Stimulated activated CD8-positive, alpha-beta memory T cell treated with anti-CD3 and anti-CD28 coated beads, Interleukin-4, amount 100 ng/mL, for 48 hours (primary cell): ENCODE measurements at regions not wholly inside any gene's neighbourhood (a gene's known extent, or its start where the extent isn't known, plus 50 kb on each side); places are given as distances from the start of the nearest gene placed in this dataset.
"Not testable (repeated sequence)": the region's sequence is repeated elsewhere in the genome, so short reads cannot be mapped to it uniquely, and the experiment has no call there.

Experiments
- DNase-seq: peaks from one replicate; pipeline ENCODE4 v3.0.0-alpha.2; 2020

DNA sequence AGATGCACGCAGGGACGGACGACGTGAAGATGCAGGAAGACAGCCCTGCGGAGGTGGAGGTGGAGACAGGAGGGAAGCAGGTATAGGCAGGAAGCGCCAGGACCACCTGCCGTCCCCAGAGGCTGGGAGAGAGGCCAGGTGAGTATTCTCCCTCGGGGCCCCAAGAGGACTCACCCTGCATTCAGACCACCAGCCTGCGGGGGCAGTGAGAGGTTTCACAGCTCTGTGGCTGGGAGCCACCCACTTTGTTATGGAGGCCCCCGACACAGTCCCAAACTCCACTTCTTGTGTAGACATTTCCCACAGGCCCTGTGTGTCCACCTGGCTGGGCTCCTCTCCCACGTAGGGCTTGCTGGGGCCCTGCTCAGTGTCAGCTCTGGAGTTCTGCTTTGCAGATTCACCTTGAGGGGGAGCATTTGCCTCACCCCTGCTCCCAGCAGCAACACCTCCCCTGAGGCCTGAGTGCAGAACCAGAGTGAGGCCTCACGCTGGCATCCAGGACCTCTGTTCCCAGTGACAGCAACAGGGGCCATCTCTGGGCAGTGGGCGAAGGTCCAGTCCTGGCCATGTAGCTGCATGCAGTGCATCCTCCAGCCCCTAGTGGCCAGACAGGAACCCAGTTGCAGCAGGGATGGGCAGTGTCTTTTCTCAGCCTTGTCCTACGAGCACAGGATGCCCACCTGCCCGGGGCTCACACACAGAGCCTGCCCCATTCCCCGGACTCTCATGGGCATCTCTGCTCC is 119.4 kb upstream of the IQSEC1 start:
- no peak for DNase-seq

DNA sequence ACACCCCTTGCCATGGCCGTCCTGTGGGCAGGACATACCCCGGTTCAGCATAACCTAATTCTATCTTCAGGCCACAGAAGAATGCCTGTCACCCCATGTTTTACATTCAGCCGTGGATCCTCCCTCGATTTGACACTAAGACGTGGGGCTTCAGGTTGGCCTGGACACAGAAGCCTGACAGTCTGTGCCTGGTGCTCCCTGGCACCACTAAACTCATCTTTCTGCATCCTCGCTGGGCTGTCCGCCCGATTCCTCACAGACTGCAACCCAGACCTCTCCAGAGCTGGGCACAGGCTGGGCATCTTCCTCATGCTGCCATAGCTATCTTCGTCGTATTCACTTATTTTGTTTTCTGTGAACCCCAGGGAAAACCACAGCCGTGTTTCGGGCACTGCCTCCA is 117.8 kb upstream of the IQSEC1 start:
- DNase-seq: no peak

GRCh38 chr3:13190378-13190765 is 117.1 kb upstream of the IQSEC1 start:
- DNase-seq: no peak

- DNase-seq: no peak
Measured at GRCh38 chr3:13189639-13190377, 116.6 kb upstream of the IQSEC1 start.

GRCh38 chr3:13188975-13189374 is 115.7 kb upstream of the IQSEC1 start:
- DNase-seq: no peak

GRCh38 chr3:13188181-13188779 is 115.1 kb upstream of the IQSEC1 start:
- no peak for DNase-seq

DNA sequence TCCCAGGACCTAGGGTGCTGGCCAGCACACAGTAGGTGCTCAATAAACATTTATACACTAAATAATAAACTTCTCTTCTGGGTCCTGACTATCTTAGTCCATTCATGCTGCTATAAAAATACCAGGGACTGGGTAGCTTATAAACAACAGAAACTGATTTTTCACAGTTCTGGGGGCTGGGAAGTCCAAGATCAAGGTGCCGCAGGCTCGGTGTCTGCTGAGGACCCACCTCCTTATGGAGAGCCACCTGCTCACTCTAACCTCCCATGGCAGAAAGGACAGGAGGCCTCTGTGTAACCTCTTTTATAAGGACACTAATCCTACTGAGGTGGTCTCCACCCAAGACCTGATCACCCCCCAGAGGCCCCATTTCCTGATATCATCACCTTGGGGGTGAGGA is 114.4 kb upstream of the IQSEC1 start:
- DNase-seq: no peak

DNA sequence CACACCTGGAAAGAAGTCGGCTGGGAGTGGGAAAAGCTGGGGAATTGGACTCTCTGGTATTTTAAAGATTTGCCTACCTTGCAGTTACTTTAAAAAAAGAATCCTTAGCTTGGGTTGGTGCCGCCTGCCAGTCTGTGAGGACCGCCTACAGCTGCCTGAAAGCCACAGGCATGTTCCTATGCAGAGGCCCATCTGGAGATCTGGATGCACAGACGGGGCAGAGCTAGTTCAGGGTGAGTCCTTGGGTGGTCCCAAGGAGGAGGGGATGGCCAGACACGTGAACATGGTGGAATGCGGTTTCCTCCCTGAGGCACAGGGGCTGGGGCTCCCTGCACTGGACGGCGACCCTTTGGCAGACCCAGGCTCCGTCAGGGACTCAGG is 113.2 kb upstream of the IQSEC1 start:
- no peak for DNase-seq

DNA sequence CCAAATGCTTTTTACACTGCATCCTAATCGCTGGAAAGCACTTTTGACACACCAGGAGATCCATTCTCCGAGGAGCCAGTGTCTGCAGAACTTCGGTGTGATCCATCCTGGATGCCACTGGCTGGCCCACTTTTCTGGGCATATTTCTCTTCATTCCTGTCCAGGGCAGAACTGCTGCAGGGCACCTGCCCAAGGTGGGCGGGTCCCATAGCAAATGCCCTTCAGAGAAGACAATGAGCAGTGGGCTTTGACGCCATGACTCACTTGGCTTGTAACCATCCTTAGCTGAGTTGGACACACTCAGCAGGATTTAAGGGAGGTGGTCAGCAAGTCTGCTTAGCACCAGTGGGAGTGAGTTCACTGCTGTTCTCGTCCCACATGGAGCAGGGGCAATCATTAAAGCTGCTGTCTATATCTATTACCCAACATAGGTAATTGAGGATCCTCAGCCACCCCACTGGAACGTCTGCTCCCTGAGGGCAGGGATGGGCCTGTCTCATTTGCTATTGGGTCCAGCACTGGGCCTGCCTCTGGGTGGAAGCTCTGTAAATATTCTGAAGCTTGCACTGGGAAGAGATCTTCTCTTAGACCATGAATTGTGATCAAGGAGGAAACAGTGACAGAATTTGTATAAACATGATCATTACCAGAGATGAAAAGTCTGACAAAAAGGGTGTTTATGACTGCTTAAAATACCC is 112.7 kb upstream of the IQSEC1 start:
- no peak for DNase-seq

DNA sequence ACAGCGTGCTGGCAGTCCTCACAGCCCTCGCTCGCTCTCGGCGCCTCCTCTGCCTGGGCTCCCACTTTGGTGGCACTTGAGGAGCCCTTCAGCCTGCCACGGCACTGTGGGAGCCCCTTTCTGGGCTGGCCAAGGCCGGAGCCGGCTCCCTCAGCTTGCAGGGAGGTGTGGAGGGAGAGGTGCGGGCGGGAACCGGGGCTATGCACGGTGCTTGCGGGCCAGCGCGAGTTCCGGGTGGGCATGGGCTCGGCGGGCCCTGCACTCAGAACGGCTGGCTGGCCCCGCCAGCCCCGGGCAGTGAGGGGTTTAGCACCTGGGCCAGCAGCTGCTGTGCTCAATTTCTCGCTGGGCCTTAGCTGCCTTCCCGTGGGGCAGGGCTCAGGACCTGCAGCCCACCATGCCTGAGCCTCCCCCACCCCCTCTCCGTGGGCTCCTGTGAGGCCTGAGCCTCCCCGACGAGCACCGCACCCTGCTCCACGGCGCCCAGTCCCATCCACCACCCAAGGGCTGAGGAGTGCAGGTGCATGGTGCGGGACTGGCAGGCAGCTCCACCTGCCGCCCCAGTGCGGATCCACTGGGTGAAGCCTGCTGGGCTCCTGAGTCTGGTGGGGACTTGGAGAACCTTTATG is 106.5 kb upstream of the IQSEC1 start:
- not testable (repeated sequence) for DNase-seq

DNA sequence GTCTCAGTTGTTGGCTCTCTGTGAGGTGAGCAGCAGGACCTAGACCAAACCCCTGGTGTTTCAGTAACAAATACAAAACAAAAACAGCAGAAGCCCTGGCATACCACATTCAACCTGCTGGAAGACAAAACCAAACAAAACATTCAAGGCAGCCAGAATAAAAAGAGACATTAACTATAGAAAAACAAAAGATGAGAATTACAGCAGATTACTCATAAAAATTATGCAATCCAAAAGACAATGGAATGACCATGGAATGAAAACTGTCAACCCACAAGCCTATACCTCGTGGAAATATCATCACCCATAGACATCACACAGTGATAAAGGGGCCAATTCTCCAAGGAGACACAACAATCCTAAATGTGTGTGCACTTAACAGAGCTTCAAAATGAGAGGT is 106.0 kb upstream of the IQSEC1 start:
- DNase-seq: no peak

DNA sequence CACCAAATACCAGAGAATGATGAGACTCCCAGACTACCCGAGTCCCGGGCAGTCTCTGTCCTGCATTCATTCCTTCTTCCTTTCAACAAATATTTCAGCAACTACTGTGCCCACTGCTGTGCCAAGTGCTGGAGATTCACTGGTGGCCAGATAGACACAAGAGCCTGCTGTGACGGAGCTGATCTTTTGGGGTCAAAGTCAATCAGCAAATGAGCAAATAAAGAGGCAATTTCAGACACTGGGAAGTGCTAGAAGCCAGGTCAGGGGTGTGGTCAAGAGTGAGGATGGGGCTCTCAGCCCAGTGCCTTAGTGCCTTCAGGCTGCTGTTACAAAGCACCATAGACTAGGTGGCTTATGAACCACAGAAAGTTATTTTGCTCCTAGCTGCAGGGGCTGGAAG is 104.9 kb upstream of the IQSEC1 start:
- DNase-seq: no peak

- DNase-seq: no peak
Measured at GRCh38 chr3:13177641-13178040, 104.4 kb upstream of the IQSEC1 start.

DNA sequence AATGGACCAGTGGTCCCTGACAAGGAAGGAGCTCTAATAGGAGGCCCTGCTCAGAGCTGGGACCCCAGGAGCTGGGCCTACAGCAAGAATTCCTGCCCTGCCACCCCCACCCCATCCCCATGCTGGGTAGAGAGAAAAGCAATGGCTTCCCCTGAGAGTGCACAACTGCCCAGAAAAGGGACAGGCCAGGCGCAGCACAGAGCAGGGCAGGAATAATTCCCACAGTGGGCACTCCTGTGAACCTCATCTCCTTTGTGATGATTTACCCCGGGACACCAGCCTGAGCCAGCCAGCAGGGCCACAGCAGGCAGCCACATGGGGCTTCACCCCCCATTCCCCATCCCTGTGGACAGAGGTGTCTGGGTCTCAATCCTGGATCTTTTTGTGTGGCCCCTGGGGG is 104.0 kb upstream of the IQSEC1 start:
- DNase-seq: no peak

DNA sequence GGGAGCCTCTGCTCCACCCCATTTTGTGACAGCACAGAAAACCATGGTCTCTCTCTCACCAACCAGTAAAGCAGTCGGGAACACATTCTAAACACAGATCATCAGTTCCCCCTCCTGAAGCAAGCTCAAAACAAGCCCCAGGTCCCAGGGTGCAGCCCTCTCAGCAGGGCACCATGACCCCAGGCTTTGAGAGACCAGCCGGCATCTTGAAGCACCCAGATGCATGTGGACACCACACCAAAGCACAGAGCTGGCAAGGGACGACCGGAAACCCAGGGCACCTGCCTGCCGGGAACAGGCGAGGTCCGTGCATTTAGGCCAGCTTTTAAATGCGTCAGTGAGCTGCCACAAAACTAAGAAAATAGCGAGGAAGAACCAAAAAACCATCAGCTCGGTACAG is 103.2 kb upstream of the IQSEC1 start:
- no peak for DNase-seq

GRCh38 chr3:13174803-13175135 is 101.5 kb upstream of the IQSEC1 start:
- no peak for DNase-seq

DNA sequence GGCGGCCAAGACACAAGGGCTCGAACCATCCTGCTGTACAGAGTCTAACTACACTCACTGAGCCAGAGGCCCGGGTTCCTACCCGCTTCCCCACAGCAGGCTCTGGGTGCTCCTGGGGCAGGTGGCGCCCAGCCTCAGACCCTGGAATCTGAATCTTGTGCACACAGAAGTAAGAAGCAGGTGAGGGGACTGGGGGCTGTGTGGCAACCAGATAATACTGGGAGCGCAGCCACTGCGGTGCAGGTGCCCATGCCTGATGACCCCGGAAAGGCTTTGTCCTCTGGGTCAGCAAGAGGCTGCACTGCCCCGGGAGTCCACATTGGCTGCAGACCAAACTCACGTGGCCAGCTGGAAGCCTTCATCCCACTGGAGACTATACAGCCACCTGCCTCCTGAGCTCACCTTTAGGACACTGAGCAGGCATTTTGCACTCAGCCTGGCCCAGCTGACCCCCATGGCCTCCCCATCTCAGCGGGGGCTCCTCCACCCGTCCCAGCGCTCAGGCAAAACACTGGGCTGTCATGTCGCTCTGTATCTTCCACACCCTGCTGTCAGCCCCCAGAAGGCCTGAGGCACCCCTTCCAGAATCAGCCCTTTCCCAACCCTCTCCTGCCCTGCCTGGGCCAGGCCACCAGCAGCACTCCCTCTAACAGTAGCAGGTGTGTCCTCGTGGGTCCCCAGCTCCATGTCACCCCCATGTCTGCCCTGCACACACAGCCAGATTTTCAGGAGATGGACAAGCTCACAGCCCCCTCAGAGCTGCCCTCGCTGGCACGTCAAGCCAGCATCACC is 101.0 kb upstream of the IQSEC1 start:
- DNase-seq: no peak

DNA sequence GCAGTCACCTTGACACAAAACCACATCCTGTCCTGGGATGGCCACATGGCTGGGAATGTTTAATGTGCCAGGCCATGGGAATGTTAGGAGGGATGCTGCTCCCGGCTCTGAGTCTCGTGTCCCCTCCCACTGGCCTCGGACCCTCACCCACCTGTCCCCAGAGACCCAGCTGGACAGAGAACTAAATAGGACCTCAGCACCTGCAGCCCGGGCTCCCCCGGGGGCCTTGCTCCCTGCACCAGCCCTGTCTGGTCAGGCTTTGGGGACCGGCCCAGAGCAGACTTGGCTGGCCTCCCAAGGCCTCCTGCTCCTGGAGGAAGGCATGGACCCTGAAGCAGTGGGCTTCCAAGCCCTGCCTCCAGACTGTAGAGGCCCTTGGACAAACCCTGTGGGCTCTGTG is 100.0 kb upstream of the IQSEC1 start:
- no peak for DNase-seq

DNA sequence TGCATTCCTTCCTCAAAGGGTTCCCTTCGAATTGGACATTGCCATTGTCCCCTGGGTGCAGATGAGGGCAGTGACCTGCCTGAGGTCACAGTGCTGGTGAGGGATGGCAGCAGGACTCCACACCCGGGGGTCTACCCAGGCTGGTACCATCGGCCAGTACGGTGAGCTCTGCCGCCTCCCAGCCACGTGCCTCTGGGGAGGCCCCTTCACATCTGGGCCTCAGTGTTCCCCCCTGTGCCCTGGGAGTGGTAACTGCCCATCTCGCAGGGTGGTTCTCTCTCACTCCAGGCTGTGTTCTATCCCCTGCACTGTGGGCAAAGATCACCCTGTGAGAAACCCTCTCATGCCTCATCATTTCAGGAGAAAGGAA is 99.4 kb upstream of the IQSEC1 start:
- DNase-seq: no peak

DNA sequence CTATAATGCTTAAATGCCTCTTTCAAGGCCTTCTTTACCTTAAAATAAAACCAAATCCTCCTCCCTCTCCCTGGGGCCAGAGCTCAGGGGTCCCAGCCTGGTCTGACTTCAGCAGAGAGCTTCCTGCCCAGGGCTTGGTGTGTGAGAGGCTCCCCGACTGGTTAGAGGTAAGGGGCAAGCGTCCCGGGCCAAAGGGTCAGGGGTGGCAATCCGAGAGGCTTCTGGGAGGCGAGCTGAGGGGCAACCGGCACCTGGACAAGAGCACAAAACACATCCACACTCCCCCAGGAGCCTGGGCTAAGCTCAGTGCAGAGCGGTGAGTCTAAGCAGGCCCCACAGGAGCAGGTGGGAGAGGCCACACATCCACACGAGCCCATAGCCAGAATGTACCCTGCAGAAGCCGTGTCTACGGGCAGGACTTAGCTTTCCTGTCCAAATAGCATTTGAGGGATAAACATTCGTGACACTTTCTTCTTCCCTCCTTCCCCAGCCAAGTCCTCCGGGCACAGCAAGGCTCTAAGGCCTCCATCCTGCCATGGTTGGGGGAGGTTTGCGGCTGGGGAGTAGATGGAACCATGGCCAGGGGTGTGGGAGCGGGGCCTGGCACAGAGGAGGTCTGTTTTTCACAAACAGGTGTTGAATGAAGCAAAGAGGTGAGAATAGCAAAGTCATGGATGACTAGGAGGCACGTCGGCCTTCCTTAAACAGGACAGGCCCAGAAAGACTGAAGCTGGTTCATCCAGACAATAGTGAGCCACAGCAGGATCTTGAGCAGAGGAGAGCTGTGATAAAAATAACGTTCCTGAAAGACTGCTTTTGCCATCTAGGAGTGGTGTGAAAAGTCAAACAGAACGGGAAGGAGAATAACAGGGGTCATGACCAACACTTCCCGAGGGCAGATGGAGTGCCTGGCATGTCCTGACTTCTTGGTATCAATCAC is 98.7 kb upstream of the IQSEC1 start:
- DNase-seq: no peak

DNA sequence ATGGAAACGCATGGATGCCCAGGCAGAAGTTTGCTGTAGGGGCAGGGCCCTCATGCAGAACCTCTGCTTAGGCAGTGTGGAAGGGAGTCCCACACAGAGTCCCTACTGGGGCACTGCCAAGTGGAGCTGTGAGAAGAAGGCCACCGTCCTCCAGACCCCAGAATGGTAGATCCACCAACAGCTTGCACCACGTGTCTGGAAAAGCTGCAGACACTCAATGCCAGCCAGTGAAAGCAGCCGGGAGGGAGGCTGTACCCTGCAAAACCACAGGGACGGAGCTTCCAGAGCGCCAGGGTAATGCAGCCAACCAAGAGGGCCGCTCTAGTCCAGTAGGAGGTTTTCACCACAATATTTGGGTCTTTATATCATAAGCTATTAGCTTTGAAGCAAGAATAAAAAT is 97.1 kb upstream of the IQSEC1 start:
- no peak for DNase-seq
